OCI-LY7 (cell line): ENCODE measurements at regions not wholly inside any gene's neighbourhood (a gene's known extent, or its start where the extent isn't known, plus 50 kb on each side); places are given as distances from the start of the nearest gene placed in this dataset.

Source experiments
- BruUV-seq: library from RNA; stranded (reverse); fragments of 400-500 nt; replicated peaks from 2 replicates; lab custom pipeline; 2021; lab: Mats Ljungman, UMichigan
- CTCF ChIA-PET: fragments of 300-600 bp; sonication (Branson Sonifier 250); formaldehyde crosslinking; loops from one replicate; lab custom pipeline; 2022; ENCODE audit warnings: antibody characterized with exemption; ENCODE audit not compliant: unreplicated experiment; lab: Charles Lee
- POLR2A ChIA-PET: fragments of 300-600 bp; sonication (Branson Sonifier 250); formaldehyde crosslinking; loops from one replicate; lab custom pipeline; 2022; ENCODE audit warnings: antibody characterized with exemption; lab: Charles Lee
- DNase-seq: peaks from one replicate; pipeline ENCODE4 v3.0.0-alpha.2; 2015; ENCODE audit warnings: low spot score
- H2AFZ ChIP-seq: fragments of 200-600 bp; sonication (generic), shearing (Covaris generic); 2 replicates; pipeline ENCODE4 v1.6.1; 2014; ENCODE audit warnings: mild to moderate bottlenecking, antibody characterized with exemption, low read length, moderate library complexity
- H3K27ac ChIP-seq: fragments of 200-600 bp; sonication (generic); 2 replicates; pipeline ENCODE4 v1.5.1; 2014; ENCODE audit warnings: mixed run types, low read depth, mild to moderate bottlenecking, moderate library complexity, low read length, inconsistent platforms; ENCODE audit not compliant: poor library complexity, severe bottlenecking
- H3K36me3 ChIP-seq: fragments of 200-600 bp; sonication (generic); 2 replicates; pipeline ENCODE4 v1.6.1; 2014; ENCODE audit warnings: mild to moderate bottlenecking, antibody characterized with exemption, low read length, moderate library complexity, mixed read lengths; ENCODE audit not compliant: insufficient read depth
- H3K4me1 ChIP-seq: fragments of 200-600 bp; sonication (generic); 2 replicates; pipeline ENCODE4 v1.5.1; 2014; ENCODE audit warnings: mild to moderate bottlenecking, low read length; ENCODE audit not compliant: insufficient read depth, poor library complexity, severe bottlenecking
- H3K4me2 ChIP-seq: fragments of 200-600 bp; sonication (generic); 2 replicates; pipeline ENCODE4 v1.6.1; 2014; ENCODE audit warnings: mild to moderate bottlenecking, low read length
- H3K4me3 ChIP-seq: fragments of 200-600 bp; sonication (generic); 2 replicates; pipeline ENCODE4 v1.5.1; 2014; ENCODE audit warnings: mild to moderate bottlenecking, low read depth, low read length; ENCODE audit not compliant: poor library complexity, severe bottlenecking
- H3K79me2 ChIP-seq: fragments of 200-600 bp; sonication (generic); 2 replicates; pipeline ENCODE4 v1.6.1; 2016; ENCODE audit warnings: low read depth, mild to moderate bottlenecking, low read length, moderate library complexity, mixed read lengths; ENCODE audit not compliant: insufficient read depth
- H3K9me2 ChIP-seq: fragments of 200-600 bp; sonication (generic); 2 replicates; pipeline ENCODE4 v1.6.1; 2016; ENCODE audit warnings: mild to moderate bottlenecking, low read length, mixed read lengths; ENCODE audit not compliant: insufficient read depth
- H3K9me3 ChIP-seq: fragments of 200-600 bp; sonication (generic); 2 replicates; pipeline ENCODE4 v1.6.1; 2014; ENCODE audit warnings: mild to moderate bottlenecking, mixed run types, low read length, mixed read lengths
- H4K20me1 ChIP-seq: fragments of 200-600 bp; sonication (generic); 2 replicates; pipeline ENCODE4 v1.6.1; 2014; ENCODE audit warnings: mild to moderate bottlenecking, antibody characterized with exemption, low read length, moderate library complexity, mixed read lengths; ENCODE audit not compliant: insufficient read depth
- EZH2phosphoT487 ChIP-seq: fragments of 200-600 bp; sonication (generic); IDR thresholded peaks from 2 replicates; pipeline ENCODE4 v1.6.1; 2018; ENCODE audit warnings: low read depth, borderline replicate concordance, mild to moderate bottlenecking, mixed run types, antibody characterized with exemption, low read length, moderate library complexity, mixed read lengths
- intact Hi-C: fragments of 100-400 bp; cut with micrococcal nuclease; formaldehyde crosslinking; loops from one replicate; pipeline ENCODE4 v1.10.0; 2022; ENCODE audit not compliant: unreplicated experiment
- TF ChIP-seq, protein P1 (sequence below): fragments of 200-600 bp; sonication (generic); conservative IDR thresholded peaks from 2 replicates; pipeline ENCODE4 v1.5.1; 2014; ENCODE audit warnings: mild to moderate bottlenecking, antibody characterized with exemption, low read length, moderate library complexity, mixed read lengths

DNA sequence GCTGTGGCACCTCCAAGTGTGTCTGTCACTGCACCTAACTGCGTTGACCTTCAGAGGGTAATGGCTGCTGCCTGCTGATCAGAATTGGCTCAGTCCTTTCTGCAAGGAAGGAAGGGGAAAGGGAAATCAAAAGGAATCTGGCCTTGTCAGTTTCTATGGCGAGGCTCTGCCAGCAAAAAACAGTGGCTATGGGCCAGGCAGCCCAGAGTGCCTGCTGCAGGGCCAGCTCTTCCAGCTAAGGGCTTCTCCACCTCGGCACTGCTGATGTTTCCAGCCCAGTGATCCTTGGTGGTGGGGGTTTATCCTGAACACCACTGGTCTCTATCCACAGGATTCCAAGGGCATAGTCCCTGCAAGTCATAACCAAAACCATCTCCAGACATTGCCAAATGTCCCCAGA lies 184.3 kb downstream of the TJP1 start:
- TF ChIP-seq, protein P1, sequence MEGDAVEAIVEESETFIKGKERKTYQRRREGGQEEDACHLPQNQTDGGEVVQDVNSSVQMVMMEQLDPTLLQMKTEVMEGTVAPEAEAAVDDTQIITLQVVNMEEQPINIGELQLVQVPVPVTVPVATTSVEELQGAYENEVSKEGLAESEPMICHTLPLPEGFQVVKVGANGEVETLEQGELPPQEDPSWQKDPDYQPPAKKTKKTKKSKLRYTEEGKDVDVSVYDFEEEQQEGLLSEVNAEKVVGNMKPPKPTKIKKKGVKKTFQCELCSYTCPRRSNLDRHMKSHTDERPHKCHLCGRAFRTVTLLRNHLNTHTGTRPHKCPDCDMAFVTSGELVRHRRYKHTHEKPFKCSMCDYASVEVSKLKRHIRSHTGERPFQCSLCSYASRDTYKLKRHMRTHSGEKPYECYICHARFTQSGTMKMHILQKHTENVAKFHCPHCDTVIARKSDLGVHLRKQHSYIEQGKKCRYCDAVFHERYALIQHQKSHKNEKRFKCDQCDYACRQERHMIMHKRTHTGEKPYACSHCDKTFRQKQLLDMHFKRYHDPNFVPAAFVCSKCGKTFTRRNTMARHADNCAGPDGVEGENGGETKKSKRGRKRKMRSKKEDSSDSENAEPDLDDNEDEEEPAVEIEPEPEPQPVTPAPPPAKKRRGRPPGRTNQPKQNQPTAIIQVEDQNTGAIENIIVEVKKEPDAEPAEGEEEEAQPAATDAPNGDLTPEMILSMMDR: no peak
- TF ChIP-seq EZH2phosphoT487: no peak
- H3K9me2 ChIP-seq: no peaks in the 10 kb centered on the region
- H3K36me3 ChIP-seq: no peaks in the 10 kb centered on the region
- H4K20me1 ChIP-seq: no peaks in the 10 kb centered on the region
- no TSS peak for BruUV-seq
- CTCF ChIA-PET: no interaction called here
- H3K27ac ChIP-seq: no peak overlapping the region
- POLR2A ChIA-PET: no interaction called here
- intact Hi-C loops: no loop called here
- no peak for DNase-seq
- no peaks in the 10 kb centered on the region for H3K79me2 ChIP-seq
- H3K9me3 ChIP-seq: no peaks in the 10 kb centered on the region
- no peak overlapping the region for H3K4me3 ChIP-seq
- H2AFZ ChIP-seq: no peak overlapping the region
- no peaks in the 10 kb centered on the region for H3K4me1 ChIP-seq
- no peak overlapping the region for H3K4me2 ChIP-seq

DNA sequence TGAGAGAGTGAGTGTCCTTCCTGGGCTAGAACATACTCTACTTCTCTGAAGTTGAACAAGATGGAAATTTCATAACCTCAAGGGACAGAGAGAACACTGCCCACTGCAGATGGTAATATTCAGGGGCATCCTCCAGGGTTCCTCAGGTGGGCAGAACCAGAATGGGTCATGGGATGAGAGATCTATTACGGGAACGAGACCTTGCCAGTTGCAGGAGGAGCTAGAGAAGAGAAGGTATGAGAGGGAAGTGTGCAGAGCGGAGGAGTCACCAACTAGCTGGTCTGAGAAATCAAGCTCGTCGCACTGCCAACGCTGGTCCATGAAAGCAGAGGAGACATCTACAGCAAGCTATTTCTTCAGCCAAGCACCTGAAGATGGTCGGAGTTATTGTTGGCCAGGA lies 184.7 kb downstream of the TJP1 start:
- no peaks in the 10 kb centered on the region for H3K9me2 ChIP-seq
- no peaks in the 10 kb centered on the region for H3K9me3 ChIP-seq
- no peaks in the 10 kb centered on the region for H3K79me2 ChIP-seq
- H3K4me2 ChIP-seq: no peak overlapping the region
- intact Hi-C loops: no loop called here
- no peak for DNase-seq
- no TSS peak for BruUV-seq
- H2AFZ ChIP-seq: no peak overlapping the region
- ChIA-PET CTCF (no interaction called here), POLR2A (no interaction called here)
- no peak for TF ChIP-seq EZH2phosphoT487
- TF ChIP-seq, protein P1: no peak
- no peak overlapping the region for H3K27ac ChIP-seq
- no peaks in the 10 kb centered on the region for H3K4me1 ChIP-seq
- H3K4me3 ChIP-seq: no peak overlapping the region
- no peaks in the 10 kb centered on the region for H3K36me3 ChIP-seq
- H4K20me1 ChIP-seq: no peaks in the 10 kb centered on the region

DNA sequence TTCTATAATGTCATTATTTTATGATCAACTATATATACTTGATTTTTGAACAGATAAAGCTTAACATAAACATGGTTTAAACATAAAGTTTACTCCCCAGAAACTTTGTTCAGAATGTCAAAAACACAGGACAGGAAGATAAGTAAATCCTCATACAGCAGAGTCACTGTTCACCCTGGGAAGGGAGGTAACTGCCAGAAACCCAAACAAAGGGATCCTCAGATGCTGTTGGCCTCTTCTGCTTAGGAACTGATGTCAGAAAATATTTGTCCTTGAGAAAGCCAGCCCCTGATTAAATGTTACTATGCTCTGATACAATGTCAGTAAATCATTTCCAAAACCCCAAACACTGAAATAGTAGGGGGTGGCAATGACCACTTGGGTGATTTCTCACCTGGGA lies 185.3 kb downstream of the TJP1 start:
- no peak overlapping the region for H3K27ac ChIP-seq
- intact Hi-C loops: no loop called here
- POLR2A ChIA-PET: no interaction called here
- DNase-seq: no peak
- no peak overlapping the region for H2AFZ ChIP-seq
- H3K4me2 ChIP-seq: no peak overlapping the region
- no peaks in the 10 kb centered on the region for H3K36me3 ChIP-seq
- no peaks in the 10 kb centered on the region for H3K79me2 ChIP-seq
- no peaks in the 10 kb centered on the region for H3K4me1 ChIP-seq
- no peaks in the 10 kb centered on the region for H4K20me1 ChIP-seq
- no peaks in the 10 kb centered on the region for H3K9me2 ChIP-seq
- no peak overlapping the region for H3K4me3 ChIP-seq
- BruUV-seq: no TSS peak
- no peaks in the 10 kb centered on the region for H3K9me3 ChIP-seq
- CTCF ChIA-PET: no interaction called here
- TF ChIP-seq EZH2phosphoT487: no peak
- TF ChIP-seq, protein P1: no peak
